H1 (cell line): ENCODE measurements at regions not wholly inside any gene's neighbourhood (a gene's known extent, or its start where the extent isn't known, plus 50 kb on each side); places are given as distances from the start of the nearest gene placed in this dataset.

ENCODE experiments used
- CTCF ChIA-PET: fragments of 300-600 bp; sonication (Branson Sonifier 250); formaldehyde crosslinking; loops from one replicate; lab custom pipeline; 2021; ENCODE audit not compliant: partially characterized antibody; lab: Charles Lee
- POLR2A ChIA-PET: fragments of 300-600 bp; sonication (Branson Sonifier 250); formaldehyde crosslinking; loops from one replicate; lab custom pipeline; 2021; ENCODE audit warnings: inconsistent platforms; ENCODE audit not compliant: partially characterized antibody; lab: Charles Lee
- DNase-seq, 2 experiments: peaks; one replicate each; pipeline versions ENCODE4 v3.0.0 to v3.0.0-alpha.2; 2010 to 2022; ENCODE audit warnings: low spot score in 2 of 2, low read depth in 1 of 2, mixed read lengths in 1 of 2
- FAIRE-seq: peaks from 2 replicates; lab custom pipeline; 2011; peaks lifted over from hg19 to GRCh38; lab: Jason Lieb, UNC
- H2AFZ ChIP-seq: 2 replicates; pipeline ENCODE4 v1.8.1; 2012; ENCODE audit warnings: low read length, inconsistent platforms
- H2AK5ac ChIP-seq: 2 replicates; pipeline ENCODE4 v1.6.1; 2013; ENCODE audit warnings: low read depth, low read length
- H2BK120ac ChIP-seq: replicated peaks from 2 replicates; pipeline ENCODE3; 2013; ENCODE audit warnings: low read depth, low read length, inconsistent platforms
- H2BK12ac ChIP-seq: 2 replicates; pipeline ENCODE4 v1.6.1; 2013; ENCODE audit warnings: low read depth, low read length
- H2BK15ac ChIP-seq: 2 replicates; pipeline ENCODE4 v1.6.1; 2013; ENCODE audit warnings: low read length
- H2BK20ac ChIP-seq: 2 replicates; pipeline ENCODE4 v1.6.1; 2013; ENCODE audit warnings: low read length
- H2BK5ac ChIP-seq: 2 replicates; pipeline ENCODE4 v1.6.1; 2013; ENCODE audit warnings: low read depth, low read length
- H3K14ac ChIP-seq: 2 replicates; pipeline ENCODE4 v1.6.1; 2013; ENCODE audit warnings: inconsistent platforms; ENCODE audit not compliant: insufficient read length
- H3K18ac ChIP-seq: 2 replicates; pipeline ENCODE4 v1.6.1; 2013; ENCODE audit warnings: low read length; ENCODE audit errors: extremely low read depth
- H3K23ac ChIP-seq: 2 replicates; pipeline ENCODE4 v1.6.1; 2013; ENCODE audit warnings: inconsistent platforms; ENCODE audit not compliant: insufficient read length
- H3K23me2 ChIP-seq: 2 replicates; pipeline ENCODE4 v1.6.1; 2013; ENCODE audit warnings: low read depth, low read length
- H3K27ac ChIP-seq: 2 replicates; pipeline ENCODE4 v1.6.1; 2011; ENCODE audit warnings: low read depth, low read length, inconsistent platforms
- H3K27me3 ChIP-seq, 4 experiments: replicated peaks in 1 of 4; 1 replicate in 1 of 4; 2 replicates in 3 of 4; pipeline versions ENCODE4 v1.6.1 to v1.8.1; 2011 to 2013; ENCODE audit warnings: low read length in 3 of 4, mild to moderate bottlenecking in 3 of 4, inconsistent platforms in 2 of 4, mixed read lengths in 2 of 4, moderate library complexity in 1 of 4; ENCODE audit not compliant: control insufficient read depth in 3 of 4, insufficient read depth in 3 of 4; ENCODE audit errors: extremely low read depth in 1 of 4
- H3K36me3 ChIP-seq, 4 experiments: 2 replicates each; pipeline versions ENCODE4 v1.6.1 to v1.8.1; 2011 to 2013; ENCODE audit warnings: mild to moderate bottlenecking in 4 of 4, low read length in 3 of 4, moderate library complexity in 2 of 4, control low read depth in 1 of 4, inconsistent platforms in 1 of 4; ENCODE audit not compliant: insufficient read depth in 4 of 4, control insufficient read depth in 2 of 4
- H3K4ac ChIP-seq: replicated peaks from 2 replicates; pipeline ENCODE3; 2013; ENCODE audit warnings: low read length, low read depth, mixed read lengths, inconsistent platforms; ENCODE audit not compliant: insufficient read length
- H3K4me1 ChIP-seq, 4 experiments: replicated peaks in 1 of 4; 1 replicate in 1 of 4; 2 replicates in 3 of 4; pipeline versions ENCODE4 v1.6.1 to v1.8.1; 2011 to 2013; ENCODE audit warnings: low read length in 3 of 4, inconsistent platforms in 2 of 4, mixed read lengths in 1 of 4; ENCODE audit not compliant: insufficient read depth in 4 of 4, control insufficient read depth in 3 of 4
- H3K4me2 ChIP-seq, 2 experiments: 2 replicates each; pipeline versions ENCODE4 v1.6.1 to v1.8.1; 2011 to 2013; ENCODE audit warnings: low read depth in 2 of 2, low read length in 2 of 2, control low read depth in 1 of 2, inconsistent platforms in 1 of 2, mild to moderate bottlenecking in 1 of 2; ENCODE audit not compliant: insufficient read depth in 1 of 2
- H3K4me3 ChIP-seq, 4 experiments: fragments of 200-600, 300-600 bp in 1 of 4; sonication (generic), shearing (Covaris generic), sonication (Bioruptor Twin) in 1 of 4; 2 replicates each; pipeline versions ENCODE4 v1.5.1 to v1.8.1; 2011 to 2016; ENCODE audit warnings: low read length in 4 of 4, low read depth in 3 of 4, control low read depth in 2 of 4, inconsistent platforms in 2 of 4, mild to moderate bottlenecking in 2 of 4, mixed read lengths in 1 of 4, moderate library complexity in 1 of 4; ENCODE audit not compliant: insufficient read depth in 2 of 4; ENCODE audit errors: extremely low read depth in 1 of 4
- H3K56ac ChIP-seq: replicated peaks from 2 replicates; pipeline ENCODE3; 2013; ENCODE audit warnings: low read depth, mild to moderate bottlenecking, mixed read lengths, low read length, inconsistent platforms; ENCODE audit not compliant: insufficient read length
- H3K79me1 ChIP-seq: 2 replicates; pipeline ENCODE4 v1.6.1; 2013; ENCODE audit warnings: low read depth, low read length, control low read depth
- H3K79me2 ChIP-seq, 2 experiments: 2 replicates each; pipeline versions ENCODE4 v1.6.1 to v1.8.1; 2012 to 2013; ENCODE audit warnings: low read length in 2 of 2, mild to moderate bottlenecking in 2 of 2, inconsistent platforms in 1 of 2; ENCODE audit not compliant: insufficient read depth in 2 of 2, control insufficient read depth in 1 of 2
- H3K9ac ChIP-seq, 4 experiments: replicated peaks in 1 of 4; 1 replicate in 1 of 4; 2 replicates in 3 of 4; pipeline versions ENCODE4 v1.6.1 to v1.8.1; 2011 to 2013; ENCODE audit warnings: low read depth in 3 of 4, low read length in 3 of 4, control low read depth in 2 of 4, mild to moderate bottlenecking in 2 of 4, moderate library complexity in 2 of 4, inconsistent platforms in 1 of 4; ENCODE audit errors: extremely low read depth in 1 of 4
- H3K9me3 ChIP-seq, 2 experiments: 2 replicates each; pipeline versions ENCODE4 v1.6.1 to v1.8.1; 2012 to 2013; ENCODE audit warnings: mild to moderate bottlenecking in 2 of 2, moderate library complexity in 2 of 2, control low read depth in 1 of 2, inconsistent platforms in 1 of 2, low read depth in 1 of 2, low read length in 1 of 2, mixed read lengths in 1 of 2; ENCODE audit not compliant: insufficient read depth in 2 of 2
- H4K20me1 ChIP-seq, 2 experiments: replicated peaks in 1 of 2; 2 replicates each; pipeline versions ENCODE3 to v1.8.1; 2011 to 2013; ENCODE audit warnings: inconsistent platforms in 2 of 2, low read length in 2 of 2, mild to moderate bottlenecking in 1 of 2; ENCODE audit not compliant: insufficient read depth in 2 of 2, control insufficient read depth in 1 of 2
- H4K5ac ChIP-seq: 2 replicates; pipeline ENCODE4 v1.6.1; 2013; ENCODE audit warnings: low read length, low read depth, mixed read lengths, inconsistent platforms; ENCODE audit not compliant: insufficient read length
- H4K8ac ChIP-seq: 2 replicates; pipeline ENCODE4 v1.8.0; 2013; ENCODE audit warnings: mild to moderate bottlenecking, moderate library complexity, low read length, inconsistent platforms; ENCODE audit not compliant: insufficient read depth; ENCODE audit errors: extremely low read depth
- H4K91ac ChIP-seq: replicated peaks from 2 replicates; pipeline ENCODE3; 2013; ENCODE audit warnings: low read length, mixed read lengths, inconsistent platforms; ENCODE audit not compliant: insufficient read length
- EZH2 ChIP-seq: fragments of 200-600 bp; sonication (generic); IDR thresholded peaks from 2 replicates; pipeline ENCODE4 v1.7.1; 2012; ENCODE audit warnings: low read depth, mild to moderate bottlenecking, moderate library complexity, low read length, inconsistent platforms; ENCODE audit not compliant: severe bottlenecking
- MAFK ChIP-seq: IDR thresholded peaks from 2 replicates; pipeline ENCODE4 v1.6.1; 2012; ENCODE audit warnings: low read depth, mild to moderate bottlenecking, improper control_type of control experiment, low read length
- PHF8 ChIP-seq: fragments of 200-600 bp; sonication (generic); conservative IDR thresholded peaks from 2 replicates; pipeline ENCODE4 v1.7.1; 2012; ENCODE audit warnings: low read depth, mild to moderate bottlenecking, inconsistent platforms, low read length, moderate library complexity
- RAD21 ChIP-seq, 2 experiments: IDR thresholded peaks in 1 of 2; conservative IDR thresholded peaks in 1 of 2; 2 replicates each; pipeline ENCODE4 v1.6.1; 2011; ENCODE audit warnings: low read depth in 2 of 2, low read length in 2 of 2, improper control_type of control experiment in 1 of 2, inconsistent platforms in 1 of 2, mild to moderate bottlenecking in 1 of 2, moderate library complexity in 1 of 2
- ZNF274 ChIP-seq: IDR thresholded peaks from 2 replicates; pipeline ENCODE4 v1.7.0; 2012; ENCODE audit warnings: low read length, borderline replicate concordance; ENCODE audit errors: extremely low read depth
- WGBS, 2 experiments: shearing (Covaris generic) in 1 of 2; methylation state at CpG; one replicate each; pipeline versions ENCODE4 v1.1.6 to v1.1.7; 2013 to 2015; ENCODE audit warnings: low lambda C conversion rate in 2 of 2, mixed read lengths in 2 of 2, inconsistent platforms in 1 of 2, low coverage in 1 of 2, missing lambda C conversion rate in 1 of 2; ENCODE audit not compliant: insufficient replicate concordance in 2 of 2, insufficient coverage in 1 of 2, insufficient read length in 1 of 2; ENCODE audit errors: extremely low coverage in 1 of 2, missing lambda C conversion rate in 1 of 2; 5-methylcytosine and 5-hydroxymethylcytosine counted together

DNA sequence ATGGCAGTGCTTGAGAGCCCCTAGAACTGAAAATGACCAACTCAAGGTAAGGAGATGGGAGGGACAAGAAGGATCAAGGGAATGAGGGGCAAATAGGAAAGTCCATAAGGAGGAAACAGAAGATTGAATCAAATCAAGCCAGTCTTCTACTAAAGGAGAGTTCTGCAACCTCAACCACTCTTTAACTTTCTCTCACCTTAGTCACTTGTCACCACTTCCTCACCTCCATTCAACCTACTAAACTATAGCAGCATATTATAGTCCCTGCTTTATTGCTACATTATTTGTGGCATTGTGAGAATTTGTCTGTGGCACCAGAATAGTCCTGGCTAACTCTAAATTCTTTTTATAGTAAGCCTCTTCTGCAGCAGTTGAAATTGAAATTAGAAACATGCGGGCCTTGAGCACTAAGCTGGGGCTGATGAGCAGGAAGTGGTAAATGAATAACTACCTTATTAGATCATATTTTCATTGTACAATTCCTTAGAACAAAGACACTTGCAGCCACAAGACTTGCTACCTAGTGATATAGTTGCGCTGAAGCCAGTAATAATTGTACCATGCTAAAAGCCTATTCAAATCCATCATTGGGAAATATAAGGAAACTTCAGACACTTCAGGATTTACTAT is 336.9 kb downstream of the ZNF674 start:
- Histone ChIP-seq H3K27ac (no peak overlapping the region), H2BK120ac (no peak overlapping the region), H3K14ac (no peak overlapping the region), H3K9ac (no peak overlapping the region), H3K27me3 (no peaks in the 10 kb centered on the region), H2AK5ac (no peak overlapping the region), H3K4me1 (peaks cover 0 to 3% (median 0%) of the 10 kb centered on the region in 4 experiments; a peak in 2 of 7 replicates), H3K9me3 (no peaks in the 10 kb centered on the region), H2BK15ac (no peak overlapping the region), H3K23ac (no peak overlapping the region), H3K79me1 (no peaks in the 10 kb centered on the region), H3K18ac (no peak overlapping the region), H2BK5ac (no peak overlapping the region), H3K23me2 (no peaks in the 10 kb centered on the region), H2BK20ac (no peak overlapping the region), H2AFZ (no peak overlapping the region), H3K4me3 (no peak overlapping the region), H2BK12ac (no peak overlapping the region), H4K8ac (no peak overlapping the region), H4K20me1 (no peaks in the 10 kb centered on the region), H3K79me2 (no peaks in the 10 kb centered on the region), H3K4me2 (no peak overlapping the region), H3K56ac (no peak overlapping the region), H3K4ac (no peak overlapping the region), H3K36me3 (no peaks in the 10 kb centered on the region), H4K5ac (no peak overlapping the region), H4K91ac (no peak overlapping the region)
- TF ChIP-seq EZH2 = no peak
- no peak for TF ChIP-seq PHF8
- TF ChIP-seq RAD21 (IDR thresholded peaks at IDR 0.05 in 1 of 2, conservative IDR thresholded peaks at IDR 0.05 in 1 of 2; ENCODE audit: low read depth in 2 of 2, low read length in 2 of 2) = no peak
- TF ChIP-seq ZNF274 = no peak
- no peak for TF ChIP-seq MAFK
- DNase-seq (no peak), FAIRE-seq (no peak)
- WGBS, 2 experiments = 75% methylated on average over 1 of the region's 2 CpGs; no CpG with 5 or more reads in 1 of the 2 experiments
- ChIA-PET POLR2A (no interaction called here), CTCF (no interaction called here)
